GM15510 (cell line): ENCODE measurements at regions not wholly inside any gene's neighbourhood (a gene's known extent, or its start where the extent isn't known, plus 50 kb on each side); places are given as distances from the start of the nearest gene placed in this dataset.

Source experiments
- POLR2A ChIP-seq: IDR thresholded peaks from 3 replicates; pipeline ENCODE4 v1.6.1; 2011; ENCODE audit warnings: borderline replicate concordance; ENCODE audit not compliant: insufficient read length; ENCODE audit errors: extremely low read depth

GRCh38 chr12:68458866-68459265, 126.7 kb upstream of the MDM1 start:
- TF ChIP-seq POLR2A: no peak

GRCh38 chr12:68460236-68460635, 128.1 kb upstream of the MDM1 start:
- TF ChIP-seq POLR2A: no peak

GRCh38 chr12:68461645-68462044, 129.5 kb upstream of the MDM1 start:
- TF ChIP-seq POLR2A: no peak

GRCh38 chr12:68462803-68463202, 130.6 kb upstream of the MDM1 start:
- no peak for TF ChIP-seq POLR2A

- no peak for TF ChIP-seq POLR2A
These were observed 133.1 kb upstream of the MDM1 start for GRCh38 chr12:68465227-68465626.

GRCh38 chr12:68467514-68467913, 135.4 kb upstream of the MDM1 start:
- TF ChIP-seq POLR2A: no peak

- no peak for TF ChIP-seq POLR2A
These were observed 135.9 kb upstream of the MDM1 start for GRCh38 chr12:68468036-68468435.

GRCh38 chr12:68469113-68469512, 137.0 kb upstream of the MDM1 start:
- TF ChIP-seq POLR2A: no peak

- no peak for TF ChIP-seq POLR2A
These were observed 138.6 kb upstream of the MDM1 start for GRCh38 chr12:68470664-68471328.

GRCh38 chr12:68474467-68475204, 136.1 kb upstream of the RAP1B start:
- TF ChIP-seq POLR2A: no peak

- TF ChIP-seq POLR2A: no peak
These were observed 133.9 kb upstream of the RAP1B start for GRCh38 chr12:68476794-68477193.

GRCh38 chr12:68477261-68477772, 133.4 kb upstream of the RAP1B start:
- TF ChIP-seq POLR2A: no peak

GRCh38 chr12:68477906-68478305, 132.8 kb upstream of the RAP1B start:
- TF ChIP-seq POLR2A: no peak

- no peak for TF ChIP-seq POLR2A
These were observed 132.0 kb upstream of the RAP1B start for GRCh38 chr12:68478516-68479260.

- TF ChIP-seq POLR2A: no peak
These were observed 131.3 kb upstream of the RAP1B start for GRCh38 chr12:68479261-68479895.

- TF ChIP-seq POLR2A: no peak
These were observed 130.8 kb upstream of the RAP1B start for GRCh38 chr12:68479896-68480291.

GRCh38 chr12:68480526-68480925, 130.2 kb upstream of the RAP1B start:
- no peak for TF ChIP-seq POLR2A
